ENCODE measurements at regions not wholly inside any gene's neighbourhood (a gene's known extent, or its start where the extent isn't known, plus 50 kb on each side); places are given as distances from the start of the nearest gene placed in this dataset.
"Not testable (repeated sequence)": the region's sequence is repeated elsewhere in the genome, so short reads cannot be mapped to it uniquely, and the experiment has no call there.

DNA sequence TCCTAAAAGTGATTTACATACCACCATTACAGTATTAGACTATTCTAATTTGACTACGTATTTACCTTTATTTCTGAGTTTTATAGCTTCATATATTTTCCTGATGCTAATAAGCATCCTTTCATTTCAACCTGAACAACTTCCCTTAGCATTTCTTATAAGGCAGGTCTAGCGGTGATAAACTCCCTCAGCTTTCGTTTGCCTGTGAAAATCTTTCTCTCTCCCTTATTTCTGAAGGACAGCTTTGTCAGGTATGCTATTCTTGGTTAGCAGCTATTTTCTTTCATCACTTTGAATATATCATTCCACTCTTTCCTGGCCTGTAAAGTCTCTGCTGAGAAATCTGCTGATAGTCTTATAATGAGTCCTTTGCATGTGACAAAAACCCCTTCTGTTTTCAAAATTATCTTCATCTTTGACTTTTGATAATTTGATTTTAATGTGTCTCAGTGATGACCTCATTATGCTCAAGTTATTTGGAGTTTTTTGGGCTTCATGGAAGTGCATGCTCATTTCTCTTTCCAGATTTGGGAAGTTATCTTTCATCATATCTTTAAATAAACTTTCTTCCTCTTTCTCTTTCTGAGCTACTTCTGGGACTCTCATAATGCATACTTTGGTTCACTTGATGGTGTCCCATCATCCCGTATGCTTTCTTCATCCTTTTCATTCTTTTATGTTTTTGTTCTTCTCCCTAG is 285.4 kb upstream of the PMFBP1 start:
- no peak for DNase-seq

GRCh38 chr16:72455743-72456659 is 284.0 kb upstream of the PMFBP1 start:
- DNase-seq: no peak

GRCh38 chr16:72453856-72454255 is 281.9 kb upstream of the PMFBP1 start:
- DNase-seq: not testable (repeated sequence)

DNA sequence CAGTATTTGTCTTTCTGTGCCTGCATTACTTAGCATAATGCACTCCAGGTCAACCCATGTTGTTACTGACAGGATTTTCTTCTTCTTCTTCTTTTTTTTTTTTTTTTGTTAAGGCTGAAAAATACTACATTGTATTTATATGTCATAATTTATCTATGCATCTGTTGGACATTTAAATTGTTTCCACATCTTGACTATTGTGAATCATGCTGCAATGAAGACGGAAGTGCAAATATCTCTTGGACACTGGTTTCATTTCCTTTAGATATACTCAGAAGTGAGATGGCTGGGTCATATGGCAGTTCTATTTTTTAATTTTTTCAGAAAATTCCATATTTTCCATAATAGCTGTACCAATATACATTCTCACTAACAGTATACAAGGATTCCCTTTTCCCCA is 272.7 kb upstream of the PMFBP1 start:
- DNase-seq: no peak

DNA sequence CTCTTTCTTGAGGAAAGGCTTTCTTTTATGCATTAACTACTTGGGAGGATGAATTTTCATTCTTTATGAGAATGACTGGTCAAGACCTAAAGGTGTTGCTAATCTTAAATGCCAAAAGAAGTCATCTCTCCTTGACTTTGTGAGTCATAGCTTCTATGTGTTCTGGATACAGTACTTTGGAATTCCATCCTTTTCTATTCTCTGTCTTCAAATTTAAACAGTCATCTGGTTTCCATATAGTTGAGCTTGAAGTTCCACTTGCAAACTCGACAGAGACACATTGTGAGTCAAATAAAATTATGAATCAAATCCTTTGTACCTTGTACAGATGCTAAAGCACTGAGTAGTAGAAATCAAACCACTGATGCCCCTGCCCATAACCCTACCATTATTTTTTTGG is 271.9 kb upstream of the PMFBP1 start:
- DNase-seq: no peak

DNA sequence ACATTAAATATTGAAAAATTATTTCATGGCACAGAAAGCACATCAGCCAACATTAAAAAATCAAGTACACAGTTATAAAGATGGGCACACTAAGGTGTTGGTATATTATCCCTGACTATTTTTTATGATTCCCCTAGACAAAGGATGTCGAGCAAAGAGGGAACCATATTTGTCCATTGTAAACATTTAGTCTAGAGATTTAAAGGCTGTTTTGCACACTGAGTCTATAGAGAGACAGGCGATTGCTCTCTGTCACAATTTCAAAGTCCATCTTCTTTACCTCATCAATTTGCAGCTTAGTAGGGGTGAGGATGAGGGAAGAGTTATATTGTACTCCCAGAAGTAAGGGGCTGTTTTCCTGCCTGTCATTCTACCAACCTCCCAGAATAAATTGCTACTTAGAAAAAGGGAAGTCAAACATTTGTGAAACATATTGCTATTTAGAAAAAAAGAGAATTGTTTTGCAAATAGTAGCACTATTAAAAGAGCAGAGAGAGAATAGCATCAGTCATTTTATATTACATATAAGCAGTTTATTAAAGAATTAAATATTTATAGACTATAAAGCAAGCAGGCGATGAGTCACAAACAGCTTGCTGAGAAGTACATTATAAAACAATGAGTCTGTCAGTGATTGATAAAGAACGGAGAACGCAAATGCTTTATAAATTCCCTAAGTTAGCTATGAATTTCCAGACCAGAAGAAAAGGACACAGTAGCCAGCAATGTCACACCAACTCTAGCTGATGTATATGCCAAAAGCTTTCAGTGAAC is 270.6 kb upstream of the PMFBP1 start:
- no peak for DNase-seq

- DNase-seq: no peak
Observed at GRCh38 chr16:72437891-72438290, 265.9 kb upstream of the PMFBP1 start.

GRCh38 chr16:72434159-72434558 is 262.2 kb upstream of the PMFBP1 start:
- no peak for DNase-seq

GRCh38 chr16:72430121-72430520 is 258.2 kb upstream of the PMFBP1 start:
- DNase-seq: no peak

DNA sequence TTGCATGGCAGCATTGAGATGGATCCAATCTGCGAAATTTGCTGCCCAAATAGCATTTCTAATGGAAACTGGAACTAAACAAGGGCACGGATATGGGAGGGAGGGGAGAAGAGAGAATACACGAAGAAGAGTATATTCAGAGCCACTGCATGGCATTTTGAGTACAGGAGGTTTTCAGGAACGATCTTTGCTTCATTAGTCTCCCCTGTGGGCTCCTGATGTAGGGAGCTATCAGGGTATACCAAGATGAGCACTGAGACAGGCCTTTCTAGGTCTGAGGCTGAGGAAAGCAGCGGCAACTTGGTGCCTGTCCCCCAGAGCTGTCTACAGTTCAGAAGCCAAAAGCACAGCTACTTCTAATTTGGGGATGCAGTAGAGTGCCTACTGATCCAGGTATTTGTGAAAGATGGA is 257.7 kb upstream of the PMFBP1 start:
- DNase-seq: no peak

DNA sequence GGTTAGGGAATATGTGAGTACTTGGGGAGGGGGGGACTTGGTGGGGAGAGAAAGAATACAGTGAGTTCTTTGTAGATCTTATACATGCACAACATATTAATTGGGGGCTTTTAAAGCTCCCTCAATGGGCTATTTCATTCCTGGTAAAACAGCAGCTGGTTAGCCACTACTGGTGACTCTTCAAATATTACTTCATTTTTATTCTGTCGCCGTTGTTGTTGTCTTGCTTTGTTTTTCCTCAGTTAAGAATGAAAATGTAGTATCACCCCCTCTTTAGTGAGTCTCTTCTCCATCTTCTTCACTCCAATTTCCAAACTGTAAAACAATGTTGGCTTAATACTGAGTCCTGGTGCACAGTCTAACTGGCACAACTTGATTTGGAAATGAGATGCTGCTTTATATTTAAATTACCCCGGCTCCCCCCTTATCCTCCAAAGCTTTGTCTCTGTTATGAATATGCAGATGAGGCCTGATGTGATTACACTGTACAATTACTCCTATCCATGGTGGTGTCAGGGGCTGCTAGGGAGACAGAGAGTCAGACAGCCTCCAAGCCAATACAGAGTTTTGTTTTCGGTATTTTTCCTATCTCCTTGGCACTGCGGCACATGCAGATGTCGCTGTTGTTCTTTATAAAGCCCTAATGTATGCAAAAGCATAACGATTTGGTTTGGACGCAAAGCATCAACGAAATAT is 256.9 kb upstream of the PMFBP1 start:
- DNase-seq: no peak

GRCh38 chr16:72427783-72428331 is 255.9 kb upstream of the PMFBP1 start:
- no peak for DNase-seq

- no peak for DNase-seq
Observed at GRCh38 chr16:72427051-72427782, 255.3 kb upstream of the PMFBP1 start.

- no peak for DNase-seq
Observed at GRCh38 chr16:72426386-72426785, 254.4 kb upstream of the PMFBP1 start.

- no peak for DNase-seq
Observed at GRCh38 chr16:72425571-72426341, 253.8 kb upstream of the PMFBP1 start.

- DNase-seq: no peak
Observed at GRCh38 chr16:72424757-72425156, 252.8 kb upstream of the PMFBP1 start.

GRCh38 chr16:72422308-72422897 is 250.4 kb upstream of the PMFBP1 start:
- no peak for DNase-seq

GRCh38 chr16:72419638-72420037 is 247.7 kb upstream of the PMFBP1 start:
- DNase-seq: no peak

GRCh38 chr16:72415379-72415778 is 243.4 kb upstream of the PMFBP1 start:
- DNase-seq: no peak

- no peak for DNase-seq
Observed at GRCh38 chr16:72410492-72410891, 238.5 kb upstream of the PMFBP1 start.
